Activated B cell treated with CpG ODN at 0.5 μM for 24 hours (primary cell): ENCODE measurements at regions not wholly inside any gene's neighbourhood (a gene's known extent, or its start where the extent isn't known, plus 50 kb on each side); places are given as distances from the start of the nearest gene placed in this dataset.
"Not testable (repeated sequence)": the region's sequence is repeated elsewhere in the genome, so short reads cannot be mapped to it uniquely, and the experiment has no call there.

Experiments
- ATAC-seq: fragments of 200-7000 bp; cut with Tn5 transposase; one replicate; pipeline ENCODE4 v1.10.0; 2021; ENCODE audit warnings: low read depth, mild to moderate bottlenecking, moderate library complexity
- CTCF ChIA-PET: fragments of 350-600 bp; sonication (Branson Sonifier 250); formaldehyde crosslinking; loops from one replicate; lab custom pipeline; 2021; ENCODE audit warnings: antibody characterized with exemption; lab: Charles Lee
- POLR2A ChIA-PET: fragments of 350-600 bp; sonication (Branson Sonifier 250); formaldehyde crosslinking; loops from one replicate; lab custom pipeline; 2021; ENCODE audit warnings: antibody characterized with exemption; lab: Charles Lee
- DNase-seq: peaks from one replicate; pipeline ENCODE4 v3.0.0; 2022
- H3K27ac Mint-ChIP-seq: one replicate; pipeline ENCODE4 v1.8.0; 2020; ENCODE audit warnings: mixed read lengths
- H3K27me3 Mint-ChIP-seq: one replicate; pipeline ENCODE4 v1.8.0; 2021; ENCODE audit warnings: mixed read lengths
- H3K36me3 Mint-ChIP-seq: one replicate; pipeline ENCODE4 v1.8.0; 2021; ENCODE audit warnings: low read depth, mixed read lengths
- H3K4me1 Mint-ChIP-seq: one replicate; pipeline ENCODE4 v1.8.0; 2021; ENCODE audit warnings: mixed read lengths
- H3K4me3 Mint-ChIP-seq: one replicate; pipeline ENCODE4 v1.8.0; 2020; ENCODE audit warnings: mild to moderate bottlenecking, mixed read lengths
- H3K9me3 Mint-ChIP-seq: one replicate; pipeline ENCODE4 v1.8.0; 2020; ENCODE audit warnings: mixed read lengths
- CTCF ChIP-seq: fragments of 200-600 bp; IDR thresholded peaks from one replicate; pipeline ENCODE4 v1.8.0; 2022; ENCODE audit warnings: antibody characterized with exemption, mild to moderate bottlenecking
- intact Hi-C: fragments of 100-400 bp; cut with micrococcal nuclease; formaldehyde crosslinking; loops from one replicate; pipeline ENCODE4 v1.15.1; 2024

- Mint-ChIP-seq H3K27me3 (peaks cover 12% of the 10 kb centered on the region), H3K4me3 (no peak overlapping the region), H3K36me3 (no peaks in the 10 kb centered on the region), H3K27ac (no peak overlapping the region), H3K4me1 (no peaks in the 10 kb centered on the region), H3K9me3 (no peaks in the 10 kb centered on the region)
- CTCF ChIA-PET: no interaction called here
- DNase-seq: no peak
- no peak for TF ChIP-seq CTCF
- POLR2A ChIA-PET: no interaction called here
- intact Hi-C loops: no loop called here
- ATAC-seq: no peak
These were observed 129.6 kb downstream of the ZNF648 start for GRCh38 chr1:181931873-181932272.

GRCh38 chr1:181930187-181930586, 131.3 kb downstream of the ZNF648 start:
- ChIA-PET CTCF (no interaction called here), POLR2A (no interaction called here)
- no peak for ATAC-seq
- DNase-seq: no peak
- intact Hi-C loops: no loop called here
- Mint-ChIP-seq H3K4me3 (no peak overlapping the region), H3K4me1 (no peaks in the 10 kb centered on the region), H3K9me3 (no peaks in the 10 kb centered on the region), H3K27ac (no peak overlapping the region), H3K36me3 (no peaks in the 10 kb centered on the region), H3K27me3 (peaks cover 12% of the 10 kb centered on the region)
- TF ChIP-seq CTCF: no peak

- CTCF ChIA-PET: no interaction called here
These were observed 134.8 kb downstream of the ZNF648 start for GRCh38 chr1:181926697-181927096.

GRCh38 chr1:181924034-181924433, 137.5 kb downstream of the ZNF648 start:
- intact Hi-C loops, DNase-seq, H3K4me1 Mint-ChIP-seq, H3K4me3 Mint-ChIP-seq, H3K27ac Mint-ChIP-seq, H3K9me3 Mint-ChIP-seq, ATAC-seq, CTCF ChIA-PET, POLR2A ChIA-PET, H3K36me3 Mint-ChIP-seq: not testable (repeated sequence)
- peaks cover 12% of the 10 kb centered on the region for H3K27me3 Mint-ChIP-seq

More at GRCh38 chr1:181926697-181927096, 134.8 kb downstream of the ZNF648 start:
- Mint-ChIP-seq H3K4me1 (no peaks in the 10 kb centered on the region), H3K36me3 (no peaks in the 10 kb centered on the region), H3K27me3 (peaks cover 9% of the 10 kb centered on the region), H3K4me3 (no peak overlapping the region), H3K9me3 (no peaks in the 10 kb centered on the region), H3K27ac (no peak overlapping the region)
- DNase-seq (no peak), ATAC-seq (no peak)
- POLR2A ChIA-PET: no interaction called here
- intact Hi-C loops: no loop called here
- no peak for TF ChIP-seq CTCF

- H3K9me3 Mint-ChIP-seq: peaks cover 5% of the 10 kb centered on the region
- H3K36me3 Mint-ChIP-seq: no peaks in the 10 kb centered on the region
- H3K27ac Mint-ChIP-seq: no peak overlapping the region
- intact Hi-C loops: no loop called here
- H3K4me3 Mint-ChIP-seq: no peak overlapping the region
- ChIA-PET POLR2A (no interaction called here), CTCF (no interaction called here)
- DNase-seq: no peak
- TF ChIP-seq CTCF: no peak
- no peaks in the 10 kb centered on the region for H3K4me1 Mint-ChIP-seq
- no peak for ATAC-seq
- H3K27me3 Mint-ChIP-seq: peaks cover 3% of the 10 kb centered on the region
These were observed 142.0 kb downstream of the ZNF648 start for GRCh38 chr1:181919542-181919941.

- ChIA-PET CTCF (no interaction called here), POLR2A (no interaction called here)
- H3K27ac Mint-ChIP-seq: no peak overlapping the region
- no peak overlapping the region for H3K4me3 Mint-ChIP-seq
- ATAC-seq (no peak), DNase-seq (no peak)
- intact Hi-C loops: no loop called here
- TF ChIP-seq CTCF: no peak
- peaks cover 3% of the 10 kb centered on the region for H3K27me3 Mint-ChIP-seq
- H3K36me3 Mint-ChIP-seq: no peaks in the 10 kb centered on the region
- H3K9me3 Mint-ChIP-seq: peaks cover 5% of the 10 kb centered on the region
- no peaks in the 10 kb centered on the region for H3K4me1 Mint-ChIP-seq
These were observed 142.5 kb downstream of the ZNF648 start for GRCh38 chr1:181918880-181919525.
